GM19035 (cell line): ENCODE measurements at regions not wholly inside any gene's neighbourhood (a gene's known extent, or its start where the extent isn't known, plus 50 kb on each side); places are given as distances from the start of the nearest gene placed in this dataset.
"Not testable (repeated sequence)": the region's sequence is repeated elsewhere in the genome, so short reads cannot be mapped to it uniquely, and the experiment has no call there.

ENCODE experiments used
- ATAC-seq: cut with Tn5 transposase; IDR thresholded peaks from one replicate; pipeline ENCODE4 v1.9.1; 2021; ENCODE audit not compliant: unreplicated experiment

- no peak for ATAC-seq
Measured at GRCh38 chr13:85140192-85140591, 659.0 kb downstream of the SLITRK6 start.

GRCh38 chr13:85137516-85137915 lies 661.7 kb downstream of the SLITRK6 start:
- ATAC-seq = no peak

- ATAC-seq = no peak
Measured at GRCh38 chr13:85132986-85133385, 666.2 kb downstream of the SLITRK6 start.

- not testable (repeated sequence) for ATAC-seq
Measured at GRCh38 chr13:85123501-85123900, 675.7 kb downstream of the SLITRK6 start.

- ATAC-seq = no peak
Measured at GRCh38 chr13:85108356-85108755, 690.9 kb downstream of the SLITRK6 start.

- ATAC-seq = no peak
Measured at GRCh38 chr13:85099245-85099644, 700.0 kb downstream of the SLITRK6 start.

GRCh38 chr13:85095418-85096272 lies 703.6 kb downstream of the SLITRK6 start:
- no peak for ATAC-seq

GRCh38 chr13:85093808-85094207 lies 705.4 kb downstream of the SLITRK6 start:
- ATAC-seq = no peak

- ATAC-seq = no peak
Measured at GRCh38 chr13:85091631-85092234, 707.5 kb downstream of the SLITRK6 start.

- ATAC-seq = no peak
Measured at GRCh38 chr13:85089186-85089585, 710.0 kb downstream of the SLITRK6 start.

- ATAC-seq = no peak
Measured at GRCh38 chr13:85080691-85081090, 718.5 kb downstream of the SLITRK6 start.

- ATAC-seq = no peak
Measured at GRCh38 chr13:85076343-85076742, 722.9 kb downstream of the SLITRK6 start.

- no peak for ATAC-seq
Measured at GRCh38 chr13:85074543-85075313, 724.5 kb downstream of the SLITRK6 start.

- ATAC-seq = no peak
Measured at GRCh38 chr13:85068231-85068630, 731.0 kb downstream of the SLITRK6 start.

GRCh38 chr13:85040215-85040614 lies 759.0 kb downstream of the SLITRK6 start:
- no peak for ATAC-seq

GRCh38 chr13:85031771-85032170 lies 767.4 kb downstream of the SLITRK6 start:
- no peak for ATAC-seq

GRCh38 chr13:85028035-85028434 lies 771.2 kb downstream of the SLITRK6 start:
- no peak for ATAC-seq

- no peak for ATAC-seq
Measured at GRCh38 chr13:85019121-85019520, 780.1 kb downstream of the SLITRK6 start.

GRCh38 chr13:85013006-85013405 lies 786.2 kb downstream of the SLITRK6 start:
- ATAC-seq = no peak

GRCh38 chr13:85009447-85009846 lies 789.8 kb downstream of the SLITRK6 start:
- no peak for ATAC-seq

GRCh38 chr13:84999252-84999651 lies 800.0 kb downstream of the SLITRK6 start:
- ATAC-seq = no peak

- no peak for ATAC-seq
Measured at GRCh38 chr13:84998681-84999080, 800.5 kb downstream of the SLITRK6 start.
